ENCODE measurements at regions not wholly inside any gene's neighbourhood (a gene's known extent, or its start where the extent isn't known, plus 50 kb on each side); places are given as distances from the start of the nearest gene placed in this dataset.

- Mint-ChIP-seq H3K4me1 (no peaks in the 10 kb centered on the region), H3K27ac (no peak overlapping the region), H3K36me3 (no peaks in the 10 kb centered on the region), H3K27me3 (peaks cover 1% of the 10 kb centered on the region), H3K9me3 (no peaks in the 10 kb centered on the region), H3K4me3 (no peak overlapping the region)
- ATAC-seq (ENCODE audit: low read depth) (no peak), DNase-seq (ENCODE audit: low spot score in 2 of 2) (no peak)
Measured at GRCh38 chr5:135112008-135112725, 78.1 kb upstream of the PITX1 start.

DNA sequence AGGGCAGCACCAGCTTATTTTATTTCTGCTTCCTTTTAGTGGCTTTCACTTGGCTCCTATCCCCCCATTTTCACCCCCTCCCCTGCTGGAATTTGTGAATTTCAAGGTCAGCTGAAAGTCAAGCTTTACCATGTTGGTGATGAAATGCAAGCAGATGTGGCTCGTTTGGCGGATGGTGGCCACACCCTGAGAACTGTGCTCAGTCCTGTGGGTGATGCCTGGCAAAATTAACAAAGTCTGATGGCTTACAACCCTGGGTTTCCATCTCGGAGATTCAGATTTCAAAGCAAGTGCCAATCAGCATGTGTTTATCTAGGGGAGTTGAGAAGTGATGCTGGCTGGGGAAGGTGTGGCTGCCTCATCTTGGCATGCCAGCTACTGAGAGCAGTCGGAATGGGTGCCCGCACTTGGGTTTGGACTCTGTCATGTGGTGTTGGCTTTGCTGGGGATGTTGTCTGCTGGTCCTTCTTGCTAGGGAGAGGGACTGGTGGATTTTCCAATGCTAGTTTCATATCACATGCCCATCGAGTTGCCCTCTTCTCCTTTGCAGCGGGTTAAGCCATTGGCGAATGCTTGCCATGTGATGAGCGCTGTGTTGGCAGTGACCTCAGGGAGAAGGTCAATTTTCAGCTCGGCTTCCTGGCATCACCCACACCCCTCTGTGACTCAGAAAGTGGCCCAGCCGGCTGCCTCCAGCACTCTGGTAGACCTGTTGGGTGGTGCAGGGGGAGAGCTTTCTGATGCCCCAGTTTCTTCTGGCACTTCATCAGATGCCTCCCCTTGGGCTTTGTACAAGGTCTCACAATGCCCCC, 77.0 kb upstream of the PITX1 start:
- Mint-ChIP-seq H3K4me3 (no peak overlapping the region), H3K27ac (no peak overlapping the region), H3K4me1 (no peaks in the 10 kb centered on the region), H3K36me3 (no peaks in the 10 kb centered on the region), H3K9me3 (no peaks in the 10 kb centered on the region), H3K27me3 (peaks cover 4% of the 10 kb centered on the region)
- ATAC-seq (ENCODE audit: low read depth) = no peak
- DNase-seq (ENCODE audit: low spot score in 2 of 2) = no peak

GRCh38 chr5:135108992-135109391, 75.0 kb upstream of the PITX1 start:
- H3K9me3 Mint-ChIP-seq = no peaks in the 10 kb centered on the region
- DNase-seq (ENCODE audit: low spot score in 2 of 2) = no peak
- no peak for ATAC-seq (ENCODE audit: low read depth)
- no peaks in the 10 kb centered on the region for H3K4me1 Mint-ChIP-seq
- H3K27ac Mint-ChIP-seq = no peak overlapping the region
- H3K4me3 Mint-ChIP-seq = no peak overlapping the region
- H3K27me3 Mint-ChIP-seq = peaks cover 11% of the 10 kb centered on the region
- no peaks in the 10 kb centered on the region for H3K36me3 Mint-ChIP-seq

- Mint-ChIP-seq H3K36me3 (no peaks in the 10 kb centered on the region), H3K27ac (no peak overlapping the region), H3K9me3 (no peaks in the 10 kb centered on the region), H3K4me1 (no peaks in the 10 kb centered on the region), H3K4me3 (no peak overlapping the region), H3K27me3 (peaks cover 11% of the 10 kb centered on the region)
- DNase-seq (ENCODE audit: low spot score in 2 of 2) (no peak), ATAC-seq (ENCODE audit: low read depth) (no peak)
Measured at GRCh38 chr5:135108569-135108968, 74.5 kb upstream of the PITX1 start.

DNA sequence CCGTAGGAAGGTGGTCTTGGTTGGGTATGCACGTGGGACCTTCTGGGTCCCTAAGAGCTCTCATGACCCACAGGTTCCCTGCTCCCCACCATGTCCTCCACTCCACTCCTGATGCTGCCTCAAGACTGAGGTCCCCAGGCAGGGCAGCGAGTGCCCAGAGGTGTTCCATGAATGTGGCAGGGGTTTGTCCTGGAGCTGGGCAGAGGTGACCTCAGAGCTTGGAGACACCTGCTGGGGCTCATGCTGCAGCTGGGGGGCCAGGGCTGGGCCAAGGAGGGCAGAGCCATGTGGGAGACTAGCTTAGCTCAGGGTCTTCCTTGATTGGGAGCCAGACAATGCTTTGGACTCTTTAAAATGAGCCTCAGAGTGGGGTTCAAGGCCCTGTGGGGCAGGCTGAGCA, 74.0 kb upstream of the PITX1 start:
- Mint-ChIP-seq H3K9me3 (no peaks in the 10 kb centered on the region), H3K36me3 (no peaks in the 10 kb centered on the region), H3K27me3 (peaks cover 11% of the 10 kb centered on the region), H3K4me1 (no peaks in the 10 kb centered on the region), H3K27ac (no peak overlapping the region), H3K4me3 (no peak overlapping the region)
- ATAC-seq (ENCODE audit: low read depth) (no peak), DNase-seq (ENCODE audit: low spot score in 2 of 2) (no peak)

- Mint-ChIP-seq H3K9me3 (no peaks in the 10 kb centered on the region), H3K27me3 (peaks cover 11% of the 10 kb centered on the region), H3K4me1 (no peaks in the 10 kb centered on the region), H3K36me3 (no peaks in the 10 kb centered on the region), H3K4me3 (no peak overlapping the region), H3K27ac (no peak overlapping the region)
- ATAC-seq (ENCODE audit: low read depth) (no peak), DNase-seq (ENCODE audit: low spot score in 2 of 2) (no peak)
Measured at GRCh38 chr5:135106610-135107471, 72.8 kb upstream of the PITX1 start.

- H3K4me1 Mint-ChIP-seq = no peaks in the 10 kb centered on the region
- H3K9me3 Mint-ChIP-seq = no peaks in the 10 kb centered on the region
- H3K4me3 Mint-ChIP-seq = no peak overlapping the region
- no peak for DNase-seq (ENCODE audit: low spot score in 2 of 2)
- no peak overlapping the region for H3K27ac Mint-ChIP-seq
- ATAC-seq (ENCODE audit: low read depth) = no peak
- no peaks in the 10 kb centered on the region for H3K36me3 Mint-ChIP-seq
- H3K27me3 Mint-ChIP-seq = peaks cover 11% of the 10 kb centered on the region
Measured at GRCh38 chr5:135106136-135106535, 72.1 kb upstream of the PITX1 start.

- Mint-ChIP-seq H3K27ac (no peak overlapping the region), H3K27me3 (peaks cover 11% of the 10 kb centered on the region), H3K4me1 (no peaks in the 10 kb centered on the region), H3K9me3 (no peaks in the 10 kb centered on the region), H3K4me3 (no peak overlapping the region), H3K36me3 (no peaks in the 10 kb centered on the region)
- DNase-seq (ENCODE audit: low spot score in 2 of 2) = no peak
- ATAC-seq (ENCODE audit: low read depth) = no peak
Measured at GRCh38 chr5:135105105-135105484, 71.1 kb upstream of the PITX1 start.

DNA sequence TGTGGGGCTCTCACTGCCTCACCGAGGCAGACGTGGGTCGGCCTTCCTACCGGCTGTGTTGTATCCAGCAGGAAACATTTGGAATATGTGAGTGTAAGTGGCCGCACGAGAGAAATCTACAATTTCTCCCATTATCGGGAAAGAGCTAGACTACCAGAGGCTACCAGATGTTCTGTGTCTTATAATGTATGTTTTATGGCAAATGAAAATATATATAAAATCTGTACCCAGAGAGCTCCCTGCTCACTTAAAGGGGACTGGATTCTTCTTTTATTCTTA, 69.5 kb upstream of the PITX1 start:
- DNase-seq (ENCODE audit: low spot score in 2 of 2) = no peak
- no peak for ATAC-seq (ENCODE audit: low read depth)
- H3K4me3 Mint-ChIP-seq = no peak overlapping the region
- H3K36me3 Mint-ChIP-seq = no peaks in the 10 kb centered on the region
- no peaks in the 10 kb centered on the region for H3K4me1 Mint-ChIP-seq
- no peaks in the 10 kb centered on the region for H3K9me3 Mint-ChIP-seq
- no peak overlapping the region for H3K27ac Mint-ChIP-seq
- peaks cover 11% of the 10 kb centered on the region for H3K27me3 Mint-ChIP-seq

- DNase-seq (ENCODE audit: low spot score in 2 of 2) (no peak), ATAC-seq (ENCODE audit: low read depth) (no peak)
- no peaks in the 10 kb centered on the region for H3K9me3 Mint-ChIP-seq
- peaks cover 10% of the 10 kb centered on the region for H3K27me3 Mint-ChIP-seq
- H3K36me3 Mint-ChIP-seq = no peaks in the 10 kb centered on the region
- H3K4me3 Mint-ChIP-seq = no peak overlapping the region
- H3K27ac Mint-ChIP-seq = no peak overlapping the region
- H3K4me1 Mint-ChIP-seq = no peaks in the 10 kb centered on the region
Measured at GRCh38 chr5:135102716-135103574, 68.9 kb upstream of the PITX1 start.

GRCh38 chr5:135100431-135100830, 66.4 kb upstream of the PITX1 start:
- DNase-seq (ENCODE audit: low spot score in 2 of 2) (no peak), ATAC-seq (ENCODE audit: low read depth) (no peak)
- peaks cover 8% of the 10 kb centered on the region for H3K27me3 Mint-ChIP-seq
- H3K36me3 Mint-ChIP-seq = no peaks in the 10 kb centered on the region
- no peak overlapping the region for H3K27ac Mint-ChIP-seq
- no peaks in the 10 kb centered on the region for H3K4me1 Mint-ChIP-seq
- no peaks in the 10 kb centered on the region for H3K9me3 Mint-ChIP-seq
- H3K4me3 Mint-ChIP-seq = no peak overlapping the region

DNA sequence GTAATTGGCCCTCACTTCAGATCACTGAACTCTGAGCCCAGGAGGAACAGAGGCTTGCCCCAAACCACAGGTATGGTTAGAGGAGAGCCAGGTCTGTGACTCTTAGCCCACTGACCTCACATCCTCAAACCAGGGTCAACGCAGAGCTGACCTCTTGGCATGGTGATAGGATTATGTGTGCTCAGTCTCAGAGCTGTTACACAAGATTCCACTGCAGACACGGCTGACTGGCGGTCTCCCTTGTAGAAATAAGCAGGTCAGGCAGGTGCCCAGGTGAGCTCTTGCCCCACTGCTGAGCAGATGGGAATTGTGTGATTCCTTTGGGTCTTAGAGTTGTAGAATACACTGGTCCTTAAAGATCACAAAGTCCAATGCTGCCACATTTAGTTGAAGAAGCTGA, 66.0 kb upstream of the PITX1 start:
- Mint-ChIP-seq H3K36me3 (no peaks in the 10 kb centered on the region), H3K4me3 (no peak overlapping the region), H3K27me3 (peaks cover 8% of the 10 kb centered on the region), H3K9me3 (no peaks in the 10 kb centered on the region), H3K4me1 (no peaks in the 10 kb centered on the region), H3K27ac (no peak overlapping the region)
- ATAC-seq (ENCODE audit: low read depth) (no peak), DNase-seq (ENCODE audit: low spot score in 2 of 2) (no peak)

- no peaks in the 10 kb centered on the region for H3K9me3 Mint-ChIP-seq
- DNase-seq (ENCODE audit: low spot score in 2 of 2) (no peak), ATAC-seq (ENCODE audit: low read depth) (no peak)
- no peak overlapping the region for H3K4me3 Mint-ChIP-seq
- no peaks in the 10 kb centered on the region for H3K4me1 Mint-ChIP-seq
- no peak overlapping the region for H3K27ac Mint-ChIP-seq
- peaks cover 8% of the 10 kb centered on the region for H3K27me3 Mint-ChIP-seq
- H3K36me3 Mint-ChIP-seq = no peaks in the 10 kb centered on the region
Measured at GRCh38 chr5:135097390-135097789, 63.4 kb upstream of the PITX1 start.

- H3K36me3 Mint-ChIP-seq = no peaks in the 10 kb centered on the region
- no peaks in the 10 kb centered on the region for H3K4me1 Mint-ChIP-seq
Measured at GRCh38 chr5:135095871-135096270, 61.8 kb upstream of the PITX1 start.

More at GRCh38 chr5:135095871-135096270, 61.8 kb upstream of the PITX1 start:
- Mint-ChIP-seq H3K9me3 (no peaks in the 10 kb centered on the region), H3K27me3 (peaks cover 8% of the 10 kb centered on the region), H3K27ac (no peak overlapping the region), H3K4me3 (no peak overlapping the region)
- ATAC-seq (ENCODE audit: low read depth) (no peak), DNase-seq (ENCODE audit: low spot score in 2 of 2) (no peak)
